GM21737 (cell line): ENCODE measurements at regions not wholly inside any gene's neighbourhood (a gene's known extent, or its start where the extent isn't known, plus 50 kb on each side); places are given as distances from the start of the nearest gene placed in this dataset.

Experiments
- ATAC-seq: cut with Tn5 transposase; IDR thresholded peaks from one replicate; pipeline ENCODE4 v1.9.1; 2021; ENCODE audit warnings: mild to moderate bottlenecking, moderate library complexity; ENCODE audit not compliant: unreplicated experiment

DNA sequence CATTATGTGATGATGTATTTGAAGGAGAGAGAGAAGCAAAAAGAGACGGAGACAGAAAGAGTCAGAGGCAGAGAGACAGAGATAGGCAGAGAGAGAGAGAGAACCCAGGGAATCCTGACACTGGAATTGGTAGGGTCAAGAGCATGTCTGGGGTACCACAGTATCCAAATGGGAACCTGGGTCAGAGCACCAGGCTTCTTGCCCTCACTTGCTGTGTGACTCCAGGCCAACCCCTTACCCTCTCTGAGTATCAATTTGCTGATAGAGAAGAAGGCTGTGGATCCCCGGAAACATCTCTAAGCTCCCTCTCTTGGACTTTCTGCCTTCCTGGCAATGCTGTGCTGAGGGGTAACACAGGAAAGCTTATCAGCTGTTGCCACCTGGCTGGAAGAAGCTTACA is 385.3 kb upstream of the SULF2 start:
- no peak for ATAC-seq

DNA sequence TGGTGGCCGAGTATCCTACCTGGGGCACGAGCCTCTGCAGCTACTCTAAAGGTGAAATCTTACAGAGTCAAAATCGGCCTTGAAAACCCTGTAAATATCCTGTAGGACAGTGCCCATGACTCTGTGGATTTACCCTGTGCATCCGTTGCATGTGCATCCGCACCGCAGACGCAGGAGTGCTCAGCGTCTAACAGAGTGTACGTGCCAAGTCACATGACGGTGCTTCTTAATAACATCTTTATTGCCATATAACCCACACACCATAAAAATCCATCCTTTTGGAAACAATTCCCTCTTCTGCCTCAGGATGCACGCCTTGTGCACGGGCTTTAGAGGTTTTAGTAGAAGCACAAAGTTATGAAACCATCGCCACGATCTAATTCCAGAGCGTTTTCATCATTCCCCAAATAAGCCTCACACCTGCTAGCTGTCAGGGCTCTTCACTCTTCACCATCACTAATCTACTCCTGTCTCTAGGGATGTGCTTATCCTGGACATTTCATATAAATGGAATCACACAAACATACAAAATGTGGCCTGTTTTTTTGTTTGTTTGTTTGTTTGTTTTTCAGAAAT is 384.5 kb upstream of the SULF2 start:
- ATAC-seq = no peak

DNA sequence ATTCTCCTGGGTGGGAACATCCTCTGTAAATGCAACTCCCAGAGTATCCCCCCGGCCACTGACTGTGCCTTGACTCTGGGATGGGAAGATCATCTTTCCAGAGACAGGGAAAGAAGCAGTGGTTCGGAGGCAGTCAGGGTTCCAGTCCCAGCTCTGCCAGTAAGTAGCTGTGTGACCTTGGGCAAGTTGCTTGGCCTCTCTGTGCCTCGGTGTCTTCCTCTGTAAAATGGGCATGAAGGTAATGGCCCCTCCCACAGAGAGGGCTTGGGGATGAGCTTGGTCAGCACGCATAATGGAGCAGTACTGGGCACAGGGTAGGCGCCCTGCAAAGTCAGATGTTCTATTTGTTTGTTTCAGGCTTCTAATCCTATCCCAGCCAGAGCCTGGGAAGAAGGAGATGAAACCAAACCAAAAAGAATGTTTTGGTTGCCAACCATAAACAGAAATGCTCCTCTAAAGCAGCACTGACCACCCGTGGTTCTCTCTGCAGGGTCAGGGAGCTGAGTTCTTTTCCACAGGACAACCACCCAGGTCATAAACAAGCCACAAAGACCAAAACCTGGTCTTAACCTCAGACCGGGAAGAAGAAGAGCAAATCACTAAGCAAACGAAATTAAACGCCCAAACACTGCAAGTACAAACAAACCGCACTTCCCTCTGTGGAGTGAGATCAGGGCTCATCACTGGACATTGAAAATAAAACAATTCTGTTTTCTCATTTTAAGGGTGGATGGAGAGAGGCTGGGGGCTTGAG is 381.0 kb upstream of the SULF2 start:
- ATAC-seq = no peak

DNA sequence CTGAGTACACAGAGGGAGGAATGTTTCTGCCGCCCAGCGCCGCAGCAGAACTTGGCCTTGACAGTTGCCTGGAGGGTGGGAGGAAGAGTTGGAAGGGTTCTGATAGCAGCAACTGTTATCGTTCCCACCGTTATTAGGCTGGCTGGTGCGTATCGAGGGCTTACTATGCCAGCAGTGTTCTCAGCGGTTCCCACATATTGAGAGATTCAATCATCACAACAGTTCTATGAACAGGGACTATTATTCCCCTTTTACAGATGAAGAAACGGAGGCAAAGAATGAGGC is 380.1 kb upstream of the SULF2 start:
- no peak for ATAC-seq

DNA sequence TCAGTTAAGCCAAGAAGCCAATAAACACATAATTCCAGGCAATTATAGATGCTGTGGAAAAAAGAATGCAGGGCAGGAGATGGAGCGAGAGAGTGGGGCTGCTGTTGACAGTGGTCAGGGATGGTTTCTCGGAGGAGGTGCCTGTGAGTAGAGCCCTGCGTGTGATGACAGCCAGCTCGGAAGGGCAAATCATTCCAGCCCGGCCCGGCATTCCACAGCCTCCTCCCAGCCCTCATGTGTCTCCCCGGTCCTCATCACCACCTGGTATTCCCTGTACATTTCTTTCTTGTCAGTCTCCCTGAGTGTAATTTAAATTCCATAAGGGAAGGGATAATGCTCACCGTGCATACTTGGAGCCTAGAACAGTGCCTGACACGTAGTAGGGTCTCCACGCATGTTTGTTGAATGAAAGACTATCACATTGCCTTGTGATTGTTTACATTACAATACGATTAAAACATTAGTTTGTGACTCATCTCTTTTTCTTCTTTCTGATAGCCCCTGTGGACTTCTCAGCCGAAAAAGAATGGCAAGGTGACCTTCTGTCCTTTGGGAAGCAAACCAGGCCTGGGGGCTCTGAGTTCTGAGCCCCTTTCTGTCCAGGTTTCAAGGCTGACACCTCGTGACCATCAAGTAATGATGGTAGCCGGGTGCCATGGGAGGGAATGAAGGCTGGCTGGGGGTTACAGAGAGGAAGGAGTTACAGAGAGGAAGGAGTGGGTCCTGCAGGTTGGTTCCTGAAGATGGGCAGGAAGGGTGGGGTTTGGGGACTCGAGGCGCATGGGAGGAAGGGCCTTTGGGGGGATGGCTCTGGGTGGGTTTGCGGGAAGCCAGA is 379.5 kb upstream of the SULF2 start:
- no peak for ATAC-seq

DNA sequence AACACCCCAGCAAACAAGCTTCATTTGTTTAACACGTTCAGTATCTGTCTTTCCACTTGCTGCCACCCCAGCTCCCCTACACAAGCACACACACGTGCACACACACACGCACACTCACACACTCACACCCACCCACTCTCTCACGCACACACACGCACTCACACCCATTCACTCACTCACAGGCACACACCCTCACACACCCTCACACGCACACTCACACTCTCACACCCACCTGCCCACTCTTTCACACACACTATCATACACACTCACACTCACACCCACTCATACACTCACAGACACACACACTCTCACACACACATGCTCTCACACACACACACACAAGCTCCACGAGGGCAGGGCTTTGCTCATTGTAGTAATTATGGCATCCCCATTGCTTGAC is 378.8 kb upstream of the SULF2 start:
- no peak for ATAC-seq

DNA sequence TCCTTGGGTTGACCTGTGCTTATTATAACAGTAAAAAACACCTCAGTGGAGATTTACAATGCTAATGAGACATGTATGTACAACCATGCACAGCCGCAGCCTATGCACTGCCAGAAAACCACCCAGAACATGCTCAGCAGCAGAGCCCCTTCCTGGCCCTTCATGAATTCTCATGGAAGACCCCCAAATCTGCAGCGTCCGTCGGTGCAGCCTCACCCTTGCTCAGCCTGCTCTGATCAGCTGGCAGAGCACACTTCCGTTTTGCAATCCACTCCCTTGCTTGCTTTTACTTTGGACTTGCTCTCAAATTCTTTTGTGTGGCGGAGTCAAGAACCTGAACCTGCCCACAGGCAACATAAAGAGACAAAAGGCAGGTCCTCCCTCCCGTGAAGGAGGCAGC is 378.2 kb upstream of the SULF2 start:
- ATAC-seq = no peak

DNA sequence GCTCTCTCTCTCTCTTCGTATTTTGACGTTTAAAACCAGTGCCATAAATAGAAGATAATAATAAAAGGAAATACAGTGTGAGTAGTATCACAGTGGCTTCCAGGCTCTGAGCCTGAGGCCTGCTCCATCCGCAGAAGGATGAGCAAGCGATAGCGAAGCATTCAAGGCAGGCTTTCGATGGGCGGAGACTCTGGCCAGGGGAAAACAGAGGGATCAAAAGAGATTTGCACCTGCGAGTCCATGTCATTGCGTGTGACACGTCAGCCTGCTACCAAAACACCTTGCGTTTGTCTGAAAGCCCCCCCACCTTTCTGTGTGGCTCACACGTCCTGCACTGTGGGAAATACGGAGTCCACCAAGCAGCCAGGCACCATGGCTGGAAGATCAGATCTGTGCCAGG is 377.3 kb upstream of the SULF2 start:
- ATAC-seq = no peak

DNA sequence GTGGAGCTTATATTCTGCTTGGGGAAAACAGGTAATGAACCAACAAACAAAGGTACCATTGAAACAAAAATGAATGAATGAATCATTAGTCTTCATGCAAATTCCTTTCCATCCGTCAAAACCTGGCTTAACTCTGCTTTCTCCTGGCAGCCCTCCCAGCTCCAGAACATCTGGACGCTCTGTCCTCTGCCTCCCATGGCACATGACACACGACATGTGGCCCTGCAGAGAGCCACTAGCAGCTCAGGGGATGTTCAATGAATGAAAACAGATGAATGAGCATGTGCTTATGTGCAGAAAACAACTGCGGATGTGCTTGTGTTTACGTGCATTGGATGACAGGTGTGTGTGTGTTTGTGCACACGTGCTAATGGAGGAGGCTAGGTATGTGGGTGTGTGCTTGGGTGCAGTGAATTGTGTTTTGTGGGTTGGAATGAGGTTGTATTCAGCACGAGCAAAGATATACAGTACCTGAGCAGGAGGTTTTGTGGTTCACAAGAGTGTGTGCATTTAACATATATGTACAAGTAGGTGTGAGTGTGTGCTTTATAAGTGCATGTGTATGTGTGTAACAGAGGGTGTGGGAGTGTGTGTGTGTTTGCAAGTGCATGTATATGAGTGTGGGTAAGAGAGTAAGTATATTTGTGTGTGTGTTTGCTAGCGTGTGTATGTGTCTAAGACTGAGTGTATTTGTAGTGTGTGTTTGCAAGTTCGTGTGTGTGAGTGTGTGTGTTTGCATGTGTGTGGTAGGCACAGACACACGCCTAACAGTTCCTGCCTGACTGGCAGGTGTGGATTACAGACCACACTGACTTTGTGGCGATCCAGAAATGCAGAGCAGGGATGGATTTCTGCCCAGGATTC is 374.1 kb upstream of the SULF2 start:
- ATAC-seq = no peak

DNA sequence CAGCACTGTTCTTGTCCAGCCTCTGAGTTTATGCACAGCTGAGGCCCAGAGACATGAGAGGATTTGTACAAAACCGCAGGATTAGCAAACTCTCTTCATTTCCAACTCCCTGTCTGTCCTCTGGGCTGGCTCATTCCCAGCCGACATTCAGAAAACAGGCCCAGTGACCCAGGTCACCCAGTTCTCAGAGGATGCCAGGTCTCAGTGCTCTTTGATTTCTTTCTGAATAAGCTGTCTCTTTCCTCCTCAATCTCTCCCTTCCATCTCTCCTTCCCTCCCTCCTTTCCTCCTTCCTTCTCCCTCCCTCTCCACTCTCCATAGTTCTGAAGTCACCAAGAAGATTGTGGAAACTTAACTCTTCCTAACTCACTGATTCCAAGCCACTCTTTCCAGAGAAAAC is 372.7 kb upstream of the SULF2 start:
- no peak for ATAC-seq

DNA sequence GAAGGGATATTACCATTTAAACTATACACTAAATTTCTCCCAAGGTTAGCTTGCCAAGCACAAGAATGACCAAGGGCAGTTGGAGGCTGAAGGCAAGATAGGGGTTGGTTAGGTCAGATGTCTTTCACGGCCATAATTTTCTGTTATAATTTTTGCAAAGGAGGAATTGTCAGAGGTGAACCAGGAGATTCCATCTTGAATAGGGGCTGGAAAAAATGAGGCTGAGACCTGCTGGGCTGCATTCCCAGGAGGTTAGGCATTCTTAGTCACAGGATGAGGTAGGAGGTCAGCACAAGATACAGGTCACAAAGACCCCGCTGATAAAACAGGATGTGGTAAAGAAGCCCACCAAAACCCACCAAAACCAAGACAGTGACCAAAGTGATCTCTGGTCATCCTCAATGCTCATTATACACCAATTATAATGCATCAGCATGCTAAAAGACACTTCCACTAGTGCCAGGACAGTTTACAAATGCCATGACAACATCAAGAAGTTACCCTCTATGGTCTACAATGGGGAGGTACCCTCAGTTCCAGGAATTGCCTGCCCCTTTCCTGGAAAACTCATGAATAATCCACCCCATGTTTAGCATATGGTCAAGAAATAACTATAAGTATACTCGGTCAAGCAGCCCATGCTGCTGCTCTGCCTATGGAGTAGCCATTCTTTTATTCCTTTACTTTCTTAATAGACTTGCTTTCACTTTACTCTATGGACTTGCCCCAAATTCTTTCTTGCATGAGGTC is 371.8 kb upstream of the SULF2 start:
- ATAC-seq = no peak

DNA sequence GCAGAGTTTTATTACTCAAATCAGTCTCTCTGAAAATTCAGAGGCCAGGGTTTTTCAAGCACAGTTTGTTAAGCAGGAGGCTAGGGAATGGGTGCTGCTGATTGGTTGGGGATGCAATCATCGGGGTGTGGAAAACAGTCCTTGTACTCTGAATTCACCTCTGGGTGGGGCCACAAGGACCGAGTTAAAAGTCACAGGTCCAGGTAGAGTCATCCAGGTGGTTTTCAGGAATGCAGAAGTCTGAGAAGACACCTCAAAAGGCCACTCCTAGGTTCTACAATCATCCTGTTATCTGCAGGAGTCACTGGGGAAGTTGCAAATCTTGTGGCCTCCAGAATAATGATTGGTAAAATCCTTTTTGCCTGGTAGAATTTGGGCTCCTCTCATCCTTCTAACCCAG is 371.2 kb upstream of the SULF2 start:
- ATAC-seq = no peak

DNA sequence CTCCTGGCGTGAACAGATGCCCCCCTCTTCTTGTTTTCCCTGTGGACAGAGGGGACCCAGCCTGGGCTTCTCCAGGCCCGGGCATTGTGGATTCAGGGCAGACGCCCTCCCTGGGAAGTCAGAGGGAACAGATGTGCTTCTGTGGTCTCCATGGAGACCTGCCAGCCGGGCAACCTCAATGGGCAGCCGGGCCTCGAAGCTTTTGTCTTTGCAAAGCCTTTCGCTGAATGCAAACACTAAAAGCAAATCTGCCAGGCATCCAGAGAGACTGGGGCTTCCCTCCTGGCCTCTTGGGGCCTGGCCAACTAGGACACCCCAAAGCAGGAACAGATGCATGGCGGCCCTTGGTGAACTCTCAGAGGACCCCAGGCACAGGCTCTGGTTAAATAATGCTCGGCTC is 370.0 kb upstream of the SULF2 start:
- no peak for ATAC-seq

DNA sequence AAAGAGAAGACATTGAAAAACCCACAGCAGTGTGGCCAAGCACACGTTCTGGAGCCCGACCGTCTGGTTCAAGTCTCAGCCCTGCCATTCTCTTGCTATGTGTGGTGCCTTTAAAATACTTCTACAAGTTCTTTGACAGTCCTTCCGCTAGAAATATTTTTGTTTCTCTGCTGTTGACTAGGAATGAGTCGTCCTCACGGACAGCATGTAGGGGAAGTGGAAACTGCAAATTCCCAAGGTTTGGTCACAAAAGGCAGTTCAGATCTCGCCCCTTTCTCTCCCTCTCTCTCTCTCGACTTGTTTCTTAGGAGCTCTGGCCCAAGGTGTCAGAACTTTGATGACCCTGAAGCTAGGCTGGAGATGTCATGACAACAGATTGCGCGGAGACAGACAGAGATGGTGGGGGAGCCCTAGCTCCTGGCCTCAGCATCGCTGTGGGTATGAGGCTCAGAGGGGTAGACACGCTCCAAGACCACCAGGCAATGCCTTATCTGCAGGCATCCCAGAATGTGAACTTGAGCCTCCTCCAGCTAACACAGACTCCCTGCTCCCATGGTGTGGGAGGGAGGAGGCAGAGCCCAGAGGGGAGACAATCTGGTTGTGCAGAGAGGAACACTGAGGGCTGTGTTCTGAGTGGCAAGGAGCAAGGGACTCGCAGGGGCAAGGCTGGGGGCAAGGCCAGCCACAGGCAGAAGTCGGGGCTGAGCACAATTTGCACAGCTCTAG is 368.9 kb upstream of the SULF2 start:
- ATAC-seq = no peak

DNA sequence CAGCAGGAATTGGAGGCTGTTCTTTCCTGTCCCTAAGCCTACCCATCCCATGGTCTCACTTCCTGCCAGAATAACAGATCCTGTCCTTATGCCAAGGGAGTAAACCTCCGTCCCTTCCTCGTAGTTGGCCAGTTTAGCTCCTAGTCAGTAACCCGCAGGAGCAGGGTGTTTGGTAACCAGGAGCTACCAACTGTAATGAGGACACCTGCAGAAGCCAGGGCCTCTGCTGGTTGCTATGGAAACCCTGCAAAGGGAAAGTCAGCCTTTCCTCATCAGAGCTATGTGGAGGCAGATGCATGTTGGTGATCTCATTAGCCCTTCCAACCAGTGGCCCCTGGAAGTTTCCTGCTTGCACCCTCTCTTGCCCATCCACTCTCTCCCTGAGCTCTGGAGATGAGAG is 368.2 kb upstream of the SULF2 start:
- no peak for ATAC-seq

DNA sequence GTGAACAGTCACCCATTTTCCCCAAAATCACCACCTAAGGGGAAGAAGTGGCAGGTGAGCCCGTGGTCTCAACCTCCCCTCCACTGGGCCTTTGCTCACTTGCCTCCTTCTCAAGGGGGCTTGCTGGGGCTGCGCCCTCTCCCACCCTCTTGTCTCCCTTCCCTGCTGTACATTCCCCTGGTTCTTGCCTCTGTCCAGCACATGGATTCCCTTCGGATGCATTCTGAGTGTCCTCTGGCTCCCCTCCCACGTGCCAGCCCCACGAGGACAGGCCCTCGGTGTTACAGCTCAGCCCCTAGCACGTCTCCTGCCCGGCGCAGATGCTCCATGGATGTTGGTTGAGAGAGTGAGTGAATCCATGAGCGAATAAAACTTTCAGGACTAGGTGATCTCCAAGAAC is 367.8 kb upstream of the SULF2 start:
- no peak for ATAC-seq

DNA sequence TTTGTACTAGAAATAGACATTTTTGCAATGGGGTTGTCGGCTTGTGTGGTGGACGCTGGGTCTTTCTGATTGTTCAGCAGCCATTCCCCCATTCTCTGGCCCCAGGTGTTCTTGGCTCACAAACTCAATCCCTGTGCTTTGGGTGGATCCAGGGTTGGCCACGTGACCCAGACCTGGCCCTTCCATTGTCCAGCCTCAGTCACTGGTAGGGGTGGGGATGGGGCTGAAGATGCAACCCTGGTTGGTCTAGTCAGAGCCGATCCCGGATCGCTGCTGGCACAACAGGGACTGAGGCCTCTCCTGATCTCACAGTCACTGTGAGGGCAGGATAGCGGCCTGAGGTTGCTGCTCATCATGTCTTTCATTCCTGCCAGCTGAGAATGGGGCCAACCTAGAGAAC is 365.3 kb upstream of the SULF2 start:
- no peak for ATAC-seq

DNA sequence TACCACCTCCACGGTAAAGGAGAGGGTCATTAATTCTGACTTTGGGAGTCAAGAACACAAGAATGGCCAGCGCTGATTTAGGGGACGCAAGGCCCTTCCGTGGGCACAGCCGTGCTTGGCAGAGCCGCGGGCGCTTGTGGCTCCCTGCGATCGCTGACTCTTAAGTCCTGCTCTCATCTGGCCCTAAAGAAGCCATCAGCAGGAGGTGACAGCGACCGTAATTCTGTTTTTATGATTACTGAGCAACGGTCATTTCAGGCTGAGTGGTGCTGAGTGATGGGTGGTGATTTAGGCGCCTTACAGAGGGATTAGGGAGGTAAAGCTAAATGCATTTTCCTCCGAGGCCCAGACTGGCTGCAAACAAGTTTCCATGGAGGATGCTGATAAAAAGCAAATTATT is 364.6 kb upstream of the SULF2 start:
- ATAC-seq = no peak

DNA sequence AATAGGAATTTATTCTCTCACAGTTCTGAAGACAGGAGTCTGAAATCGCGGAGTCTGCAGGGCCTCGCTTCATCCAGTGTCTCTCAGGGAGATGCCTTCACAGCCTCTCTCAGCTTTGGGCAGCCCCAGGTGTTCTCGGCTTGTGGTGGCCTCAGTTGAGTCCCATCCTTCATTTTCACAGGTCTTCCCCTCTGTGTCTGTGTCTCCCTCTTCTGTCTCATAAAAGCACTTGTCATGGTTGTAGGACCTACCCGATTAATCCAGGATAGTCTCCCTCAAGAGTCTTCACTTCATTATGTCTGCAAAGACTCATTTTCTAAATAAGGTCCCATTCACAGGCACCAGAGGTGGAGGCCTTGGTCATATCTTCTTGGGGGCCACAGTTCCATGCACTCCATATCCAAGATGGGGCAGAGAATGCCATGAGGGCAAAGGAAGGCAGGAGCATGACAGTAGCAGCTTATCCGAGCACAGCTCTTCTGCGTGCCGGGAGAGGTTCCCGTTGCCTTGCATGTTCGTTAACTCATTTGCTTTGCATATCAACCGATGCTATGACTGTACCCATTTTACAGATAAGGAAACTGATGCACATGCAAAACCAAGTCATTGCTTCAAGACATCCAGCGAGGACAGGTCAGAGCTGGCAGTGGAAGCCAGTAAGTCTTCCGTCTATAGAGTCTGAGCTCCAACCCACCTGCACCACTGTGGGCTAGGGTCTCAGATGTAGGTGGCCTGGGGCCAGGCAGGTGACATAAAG is 363.8 kb upstream of the SULF2 start:
- ATAC-seq = no peak
